ENCODE measurements at regions not wholly inside any gene's neighbourhood (a gene's known extent, or its start where the extent isn't known, plus 50 kb on each side); places are given as distances from the start of the nearest gene placed in this dataset.
"Not testable (repeated sequence)": the region's sequence is repeated elsewhere in the genome, so short reads cannot be mapped to it uniquely, and the experiment has no call there.

DNA sequence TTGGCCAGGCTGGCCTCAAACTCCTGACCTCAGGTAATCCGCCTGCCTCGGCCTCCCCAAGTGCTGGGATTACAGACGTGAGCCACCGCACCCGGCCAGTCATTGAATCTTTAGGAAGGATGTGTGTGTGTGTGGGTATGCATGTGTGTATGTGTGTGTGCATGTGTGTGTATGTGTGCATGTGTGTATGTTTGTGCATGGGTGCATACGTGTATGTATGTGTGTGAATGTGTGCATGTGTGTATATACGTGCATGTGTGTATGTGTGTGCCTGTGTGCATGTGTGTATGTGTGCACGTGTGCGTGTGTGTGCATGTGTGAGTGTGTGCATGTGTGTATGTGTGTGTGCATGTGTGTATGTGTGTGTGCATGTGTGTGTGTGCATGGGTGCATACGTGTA is 120.1 kb upstream of the SHH start:
- not testable (repeated sequence) for FAIRE-seq

DNA sequence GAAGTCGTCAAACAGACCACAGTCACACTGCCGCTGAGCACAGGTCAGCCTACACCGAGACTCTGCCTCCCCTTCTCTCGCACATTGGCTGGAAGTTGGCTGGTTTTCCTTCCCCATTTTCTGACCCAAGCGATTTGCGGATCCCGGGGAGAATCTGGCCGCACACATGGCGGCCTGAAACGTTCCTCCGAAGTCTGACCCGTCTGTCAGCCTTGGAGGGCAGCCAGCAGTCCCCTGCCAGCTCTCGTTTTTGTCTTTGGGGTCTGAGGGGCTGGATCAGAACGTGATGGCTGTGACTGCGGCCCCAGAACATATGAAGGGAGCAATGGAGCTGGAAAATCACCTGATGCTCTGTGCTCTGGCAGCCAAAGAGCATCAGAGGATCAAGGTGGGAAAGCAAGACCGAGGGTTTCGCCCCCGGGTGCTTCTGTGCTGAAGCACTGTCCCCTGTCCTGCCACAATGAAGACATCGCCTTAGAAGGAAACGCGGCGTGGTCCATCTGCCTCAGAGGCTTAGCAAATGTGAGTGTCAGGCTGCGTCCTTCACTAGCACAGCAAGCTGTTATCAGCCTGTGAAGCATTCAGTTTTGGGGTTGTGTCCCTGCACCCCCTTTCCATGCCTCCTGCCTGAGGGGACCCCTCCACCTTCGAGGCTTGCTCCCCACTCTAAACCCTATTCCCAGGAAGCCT is 119.3 kb upstream of the SHH start:
- FAIRE-seq = no peak

DNA sequence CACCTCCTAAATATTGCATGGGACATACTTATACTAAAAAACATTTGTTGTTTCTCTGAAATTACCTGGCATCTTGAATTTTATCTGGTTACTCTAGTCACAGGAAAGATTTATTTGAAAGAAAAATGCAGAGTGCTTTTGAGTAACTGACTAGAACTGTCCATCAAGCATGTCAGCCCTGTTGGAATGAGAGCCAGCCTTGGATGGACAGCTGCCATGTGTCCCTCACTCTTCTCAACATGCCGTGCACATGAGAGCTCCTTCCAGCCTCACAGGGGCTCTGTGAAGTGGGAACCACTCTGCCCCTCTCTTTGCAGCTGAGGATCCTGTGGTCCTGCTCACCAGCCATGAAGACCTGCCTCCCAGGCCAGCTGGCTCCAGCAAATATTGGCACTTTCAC is 118.3 kb upstream of the SHH start:
- FAIRE-seq = no peak

DNA sequence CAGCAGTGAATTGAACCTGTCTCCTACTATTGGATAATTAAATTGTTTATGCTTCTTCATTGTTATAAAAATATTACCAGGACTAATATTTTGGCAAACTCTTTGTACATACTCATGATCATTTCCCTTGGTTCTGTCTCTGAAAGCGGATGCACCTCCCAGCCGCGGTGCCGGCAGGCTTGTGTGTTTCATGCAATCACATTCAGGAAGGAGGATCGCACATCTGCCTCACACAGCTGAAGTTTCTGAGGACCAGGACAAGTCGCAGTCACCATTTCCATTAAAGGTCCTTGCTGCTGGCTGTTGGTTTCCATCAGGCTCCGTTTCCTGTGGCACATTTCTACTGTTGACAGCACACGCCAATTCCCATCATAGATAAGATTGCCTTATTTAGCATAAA is 117.8 kb upstream of the SHH start:
- no peak for FAIRE-seq

DNA sequence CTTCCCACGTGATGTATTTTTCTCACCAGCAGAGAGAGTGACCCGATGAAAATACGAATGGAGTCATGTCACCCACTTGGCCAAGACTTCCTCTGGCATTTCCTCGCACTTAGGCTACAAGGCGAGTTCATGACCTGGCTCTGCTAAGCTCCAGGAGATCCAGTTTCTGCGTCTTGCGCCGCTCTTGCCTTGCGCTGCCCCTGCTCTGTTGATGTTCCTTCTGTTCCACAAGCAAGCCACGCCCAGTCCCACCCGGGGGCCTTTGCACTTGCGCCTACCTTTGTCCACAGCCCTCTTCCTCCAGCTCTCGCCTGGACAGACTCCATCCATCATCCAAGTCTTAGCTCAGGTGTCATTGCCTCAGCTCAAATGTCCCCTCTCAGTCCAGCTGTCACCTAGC is 116.3 kb upstream of the SHH start:
- no peak for FAIRE-seq

DNA sequence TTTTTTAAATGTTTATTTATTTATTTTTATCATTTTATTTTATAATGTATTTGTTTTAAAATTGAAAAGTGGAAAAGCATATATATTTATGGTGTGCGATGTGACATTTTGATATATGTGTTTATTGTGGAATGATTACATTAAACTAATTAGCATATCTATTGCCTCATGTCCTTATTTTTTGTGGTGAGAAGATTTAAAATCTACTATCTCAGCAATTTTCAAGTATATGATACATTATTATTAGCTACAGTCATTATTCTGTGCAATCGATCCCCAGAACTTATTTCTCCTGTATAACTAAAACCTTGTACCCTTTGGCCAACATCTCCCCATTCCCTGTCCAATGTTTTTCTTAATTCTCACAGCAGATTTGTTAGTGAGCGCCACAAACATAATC is 115.6 kb upstream of the SHH start:
- no peak for FAIRE-seq

DNA sequence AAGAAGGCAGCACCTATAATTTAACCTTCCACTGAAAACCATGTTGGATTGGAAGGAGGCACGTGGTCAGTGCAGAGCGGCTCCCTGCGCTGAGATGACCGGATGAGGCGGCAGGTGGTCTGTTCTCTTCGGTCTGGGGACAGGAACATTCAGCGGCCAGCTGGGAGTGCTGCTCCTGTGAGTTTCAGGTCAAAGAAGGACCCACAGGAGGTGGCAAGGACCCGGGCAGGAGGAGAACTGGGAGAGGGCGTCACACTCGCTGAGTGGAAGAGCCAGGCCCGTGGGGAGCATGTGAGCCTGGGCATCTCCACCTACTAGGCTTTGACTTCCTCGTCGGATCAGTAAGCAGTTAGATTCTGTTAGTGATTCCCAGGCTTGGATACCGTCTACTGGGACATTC is 113.4 kb upstream of the SHH start:
- FAIRE-seq = no peak

DNA sequence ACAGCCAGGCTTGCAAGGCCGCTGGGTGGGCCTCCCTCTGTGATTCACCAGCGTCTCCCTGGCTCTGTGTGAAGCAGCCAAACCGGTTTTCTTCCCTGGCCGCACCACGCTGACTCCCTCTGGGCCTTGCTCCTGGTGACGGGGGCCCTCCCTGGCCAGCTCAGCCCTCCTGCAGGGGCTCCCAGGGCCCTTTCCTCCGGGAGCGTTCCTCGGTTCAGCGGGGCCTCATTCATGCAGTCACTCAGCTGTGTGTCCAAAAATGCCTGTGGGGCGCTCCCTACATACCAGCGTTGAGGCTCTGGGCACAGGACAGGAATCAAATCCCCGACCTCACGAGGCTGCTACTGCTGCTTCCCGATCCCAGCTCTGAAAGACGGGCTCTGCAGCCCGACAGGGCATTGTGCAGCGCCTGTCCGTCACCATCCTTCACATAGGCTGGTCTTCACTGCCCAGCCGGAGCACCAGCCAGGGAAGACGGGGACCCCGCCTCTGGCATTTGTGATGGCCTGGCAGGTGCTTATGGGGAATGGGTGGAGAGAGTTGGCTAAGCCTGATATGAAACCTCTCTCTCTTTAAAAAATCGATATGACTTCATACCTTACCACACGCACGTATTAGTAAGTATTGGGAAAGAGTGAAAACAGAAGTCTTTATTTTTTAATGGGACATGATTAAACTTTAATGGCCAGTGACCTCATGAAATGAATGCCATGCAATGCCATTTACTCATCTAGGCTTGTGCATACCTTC is 110.0 kb upstream of the SHH start:
- no peak for FAIRE-seq

DNA sequence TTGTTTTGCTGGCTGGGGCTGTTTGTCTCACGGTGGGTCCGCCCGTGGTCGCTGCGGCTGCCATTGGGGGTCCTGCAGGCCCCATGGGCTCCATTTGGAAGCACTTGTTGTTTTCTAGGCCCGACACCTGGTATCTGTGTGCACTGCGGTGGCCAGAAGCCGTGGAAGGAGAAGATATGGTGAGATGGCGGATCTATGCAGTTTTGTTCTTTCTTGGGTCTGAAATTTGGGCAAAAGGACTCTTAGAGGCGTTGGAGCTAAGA is 109.5 kb upstream of the SHH start:
- no peak for FAIRE-seq

DNA sequence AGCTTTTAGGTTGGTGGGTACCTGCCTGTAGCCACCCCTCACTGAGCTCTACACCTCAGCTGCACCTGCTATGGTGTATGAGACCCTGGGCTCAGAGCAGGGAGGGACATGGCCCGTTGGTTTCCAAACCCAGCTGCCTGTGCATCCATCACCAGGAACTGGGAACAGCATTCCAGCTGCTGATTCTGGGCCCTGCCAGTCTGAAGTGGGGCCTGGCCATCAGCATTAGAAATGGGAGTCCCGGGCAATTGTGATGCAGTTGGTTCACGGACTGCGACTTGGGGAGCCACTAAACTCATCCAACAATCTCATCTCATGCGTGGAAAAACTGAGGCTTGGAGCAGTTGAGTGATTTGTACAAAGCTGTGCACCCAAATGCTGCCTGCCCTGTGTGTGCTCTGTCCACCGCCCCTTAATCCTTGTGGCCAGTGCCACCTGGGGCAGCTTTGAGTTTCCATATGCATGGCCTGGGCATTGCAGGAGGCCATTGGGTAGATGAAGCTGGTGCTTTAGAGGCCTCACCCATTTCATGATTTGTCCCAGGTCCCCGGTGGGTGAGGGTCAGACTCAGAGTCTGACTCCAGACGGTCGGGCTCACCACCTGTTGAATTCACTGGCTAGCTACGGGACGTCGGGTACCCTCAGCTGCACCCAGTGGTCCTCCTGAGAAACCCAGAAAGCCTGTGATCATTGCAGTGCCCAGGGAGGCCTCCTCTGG is 109.0 kb upstream of the SHH start:
- FAIRE-seq = no peak

DNA sequence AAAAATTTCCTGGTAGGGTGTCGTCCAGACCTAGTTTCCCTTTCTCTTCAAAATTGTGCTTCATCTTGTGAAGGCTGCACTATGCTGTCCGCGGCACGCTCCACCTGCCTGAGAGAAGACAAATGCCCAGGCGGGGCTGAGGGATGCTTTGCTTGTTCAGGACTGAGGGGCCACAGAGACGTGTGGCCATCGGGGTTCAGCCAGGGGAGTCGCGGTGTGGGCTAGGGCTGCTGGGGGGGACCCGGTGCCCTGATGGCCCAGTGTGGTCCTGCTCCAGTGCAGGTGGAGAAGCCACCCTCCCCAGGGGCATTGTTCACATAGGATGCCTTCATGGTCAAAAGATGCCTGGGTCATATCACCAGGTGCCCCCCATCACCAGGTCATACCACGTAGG is 107.8 kb upstream of the SHH start:
- FAIRE-seq = no peak

DNA sequence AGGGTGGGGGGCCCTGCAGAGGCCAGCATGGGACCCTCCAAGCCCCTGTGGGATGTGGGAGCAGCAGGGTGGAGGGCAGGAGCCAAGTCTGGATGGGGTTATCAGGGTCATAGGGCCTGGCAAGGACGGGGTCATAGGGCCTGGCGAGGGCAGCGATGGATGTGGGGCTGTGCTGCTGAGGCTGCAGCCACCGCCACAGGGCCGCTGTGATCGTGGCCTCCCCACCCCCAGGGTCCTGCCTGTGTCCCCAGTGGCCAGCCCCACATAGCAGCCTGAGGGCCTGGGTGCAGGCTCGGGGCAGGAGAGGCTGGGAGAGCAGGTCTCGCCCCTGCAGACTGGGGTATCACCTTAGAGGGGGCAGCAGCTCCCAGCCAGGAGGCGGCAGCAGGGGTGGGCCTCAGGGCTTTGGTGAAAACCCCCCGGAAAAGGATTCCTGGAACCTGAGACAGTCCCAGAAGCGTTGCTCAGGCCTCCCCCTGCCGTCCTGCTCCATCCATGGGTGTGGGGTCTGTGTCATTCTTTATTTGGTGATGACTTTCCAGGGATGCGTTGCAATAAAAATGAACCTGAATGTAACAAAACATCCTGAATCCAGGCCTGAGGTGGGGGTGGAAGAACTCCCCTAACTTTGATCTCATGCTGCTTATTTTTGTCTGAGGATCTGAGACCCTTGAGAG is 107.3 kb upstream of the SHH start:
- no peak for FAIRE-seq

DNA sequence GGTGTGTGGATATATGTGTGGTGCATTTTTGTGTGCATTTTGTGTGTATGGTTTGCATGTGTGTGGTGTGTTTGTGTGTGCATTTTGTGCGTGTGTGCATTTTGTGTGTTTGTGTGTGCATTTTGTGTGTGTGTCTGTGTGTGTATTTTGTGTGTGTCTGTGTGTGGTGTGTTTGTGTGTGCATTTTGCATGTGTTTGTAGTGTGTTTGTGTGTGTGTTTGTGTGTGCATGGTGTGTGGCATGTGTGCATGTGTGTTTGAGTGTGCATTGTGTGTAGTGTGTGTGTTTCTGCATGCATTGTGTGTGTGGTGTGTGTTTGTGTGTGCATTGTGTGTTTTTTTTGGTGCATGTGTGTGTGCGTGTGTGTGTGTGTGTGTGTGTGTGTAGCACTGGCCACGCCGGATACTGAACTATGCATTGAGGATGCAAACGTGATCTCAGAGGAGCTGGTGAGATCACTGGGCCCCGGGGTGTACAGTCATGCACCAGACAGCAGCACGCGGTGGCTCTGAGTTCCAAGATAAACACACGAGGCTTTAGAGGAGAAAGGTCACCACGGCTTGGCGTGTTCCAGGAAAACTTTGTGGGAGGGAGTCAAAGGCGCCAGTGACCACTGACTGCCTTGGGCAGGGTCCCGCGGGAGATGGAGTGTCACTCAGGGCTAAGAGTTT is 106.6 kb upstream of the SHH start:
- FAIRE-seq = no peak

DNA sequence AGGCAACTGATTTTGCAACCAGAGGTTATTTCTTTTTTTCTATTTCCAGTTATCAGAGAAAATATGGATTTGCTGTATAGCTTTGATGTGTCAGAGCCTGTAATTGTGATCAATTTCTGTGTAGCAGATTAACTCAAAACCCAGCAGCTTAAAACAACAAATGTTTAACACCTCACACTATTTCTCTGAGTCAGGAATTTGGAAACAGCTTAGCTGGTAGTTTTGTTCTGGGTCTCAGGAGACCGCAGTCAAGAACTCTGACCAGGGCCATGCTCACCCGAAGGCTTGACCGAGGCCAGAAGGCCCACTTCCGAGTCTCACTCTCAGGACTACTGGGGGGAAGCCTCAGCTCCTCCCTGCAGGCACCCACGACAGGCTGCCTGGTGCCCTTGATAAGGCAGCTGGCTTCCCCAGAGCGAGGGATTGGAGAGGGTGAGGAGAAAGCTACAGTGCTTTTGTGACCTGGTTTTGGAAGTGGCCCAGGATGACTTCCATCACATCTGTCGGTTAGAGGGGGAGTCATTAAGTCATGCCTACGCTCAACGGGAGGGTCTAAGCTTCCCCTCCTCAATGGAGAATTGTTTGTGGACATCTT is 105.7 kb upstream of the SHH start:
- no peak for FAIRE-seq

DNA sequence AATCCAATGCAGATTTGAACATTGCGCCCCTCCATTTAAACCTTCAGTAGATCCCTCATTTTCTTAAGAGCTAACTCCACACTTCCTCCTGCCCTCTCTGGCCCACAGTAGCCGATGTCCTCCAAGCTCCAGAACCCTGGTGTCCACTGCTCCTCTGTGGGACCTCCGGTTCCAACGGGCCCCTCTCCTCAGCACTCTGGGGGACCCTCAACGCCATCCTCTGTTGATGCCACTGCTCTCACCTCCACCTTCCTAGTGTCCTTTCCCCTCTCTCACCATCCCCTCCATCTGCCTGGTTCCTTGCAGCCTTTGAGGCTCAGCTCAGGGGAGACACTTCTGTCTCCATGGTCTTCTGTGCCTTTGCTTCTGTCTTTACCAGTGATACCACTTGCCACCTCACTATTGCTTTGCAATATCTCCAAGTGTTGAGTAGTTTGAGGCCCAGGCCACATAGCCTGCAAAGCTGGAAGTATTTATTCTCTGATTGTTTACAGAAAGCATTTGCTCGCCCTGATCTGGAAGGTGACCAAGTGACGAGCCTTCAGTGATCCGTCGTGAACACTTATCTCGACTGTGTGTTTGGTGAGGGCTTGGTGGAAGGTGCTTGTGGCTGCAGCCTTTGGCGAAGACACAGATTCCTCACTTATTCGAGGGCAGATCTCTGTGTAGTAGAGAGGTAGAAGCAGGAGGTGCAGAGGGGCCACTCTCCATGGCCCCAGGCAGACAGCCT is 104.8 kb upstream of the SHH start:
- no peak for FAIRE-seq

DNA sequence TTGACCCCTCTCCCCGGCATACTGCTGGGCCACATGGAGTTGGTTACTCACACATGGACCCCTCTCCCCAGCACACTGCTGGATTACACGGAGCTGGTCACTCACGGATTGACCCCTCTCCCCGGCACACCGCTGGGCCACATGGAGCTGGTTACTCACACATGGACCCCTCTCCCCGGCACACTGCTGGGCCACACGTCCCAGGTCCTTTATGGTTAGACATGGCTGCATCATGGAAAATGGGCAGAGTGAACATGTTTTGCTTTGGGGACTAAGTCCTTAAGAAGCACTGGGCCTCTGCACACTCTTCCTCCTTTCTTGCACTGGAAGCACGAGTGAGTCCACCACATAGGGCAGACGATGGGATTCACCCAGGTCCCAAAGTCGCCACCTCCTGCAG is 102.1 kb upstream of the SHH start:
- FAIRE-seq = no peak

DNA sequence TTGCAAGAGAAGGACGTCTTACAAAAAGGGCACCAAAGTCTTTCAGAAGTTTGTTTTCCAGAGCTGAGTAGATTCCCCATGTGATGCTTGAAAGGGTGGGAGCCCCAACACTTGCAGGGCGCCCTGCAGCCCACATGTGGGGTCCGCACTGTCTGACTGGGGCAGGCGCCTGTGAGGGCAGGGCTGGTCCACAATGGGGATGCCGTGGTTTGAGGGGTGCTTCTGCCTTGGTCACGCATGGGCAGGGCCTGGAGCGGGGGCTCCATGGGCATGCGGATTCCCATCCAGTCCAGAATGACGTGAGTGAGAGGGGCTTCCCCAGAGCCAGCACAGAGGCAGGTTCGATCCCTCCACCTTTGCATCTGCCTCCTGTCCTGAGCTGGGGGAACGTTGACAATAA is 101.5 kb upstream of the SHH start:
- no peak for FAIRE-seq

DNA sequence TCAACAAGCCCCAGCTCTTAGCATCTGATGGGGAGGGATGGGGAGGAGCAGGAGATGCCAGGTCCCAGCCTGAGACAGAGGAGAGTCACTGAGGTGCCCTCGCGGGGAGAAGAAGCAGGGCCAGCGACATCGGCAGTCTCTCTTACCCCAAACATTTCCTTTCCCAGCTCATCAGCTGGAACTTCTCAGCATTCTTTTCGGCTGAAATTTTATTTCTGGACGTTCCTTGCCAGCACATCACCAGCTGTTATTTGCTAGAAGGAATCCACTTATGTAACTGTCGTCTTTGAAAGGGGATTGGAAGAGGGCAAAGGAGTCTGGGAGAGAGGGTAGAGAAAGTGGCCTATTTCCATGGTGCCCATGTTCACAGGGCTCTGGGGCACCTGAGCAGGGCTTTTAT is 101.0 kb upstream of the SHH start:
- FAIRE-seq = no peak

DNA sequence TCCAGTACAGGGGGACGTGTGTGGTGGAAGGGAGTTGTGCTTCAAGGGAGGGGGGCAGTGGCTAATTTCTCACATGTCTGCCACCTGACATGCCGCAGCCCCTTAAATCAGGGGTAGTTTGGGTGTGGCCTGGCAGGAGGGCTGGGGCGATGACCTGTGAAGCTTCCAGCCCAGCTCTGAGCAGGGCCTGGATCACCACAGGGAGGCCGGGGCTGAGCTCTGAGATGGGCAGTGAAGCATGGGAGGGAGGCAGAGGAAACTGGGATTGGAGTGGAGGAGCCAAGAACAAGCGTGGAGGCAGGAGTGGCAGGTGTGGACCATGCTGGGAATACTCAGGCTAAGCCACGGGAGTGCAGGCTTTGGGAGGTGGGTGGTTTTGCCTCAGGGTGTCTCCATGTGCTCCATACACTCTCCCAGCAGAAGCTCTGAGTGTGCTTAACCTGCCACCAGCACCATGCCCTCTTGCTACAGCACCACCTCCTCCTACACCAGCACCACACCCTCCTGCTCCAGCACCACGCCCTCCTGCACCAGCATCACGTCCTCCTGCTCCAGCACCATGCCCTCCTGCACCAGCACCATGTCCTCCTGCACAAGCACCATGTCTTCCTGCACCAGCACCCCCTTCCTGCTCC is 99.3 kb upstream of the SHH start:
- FAIRE-seq = no peak

DNA sequence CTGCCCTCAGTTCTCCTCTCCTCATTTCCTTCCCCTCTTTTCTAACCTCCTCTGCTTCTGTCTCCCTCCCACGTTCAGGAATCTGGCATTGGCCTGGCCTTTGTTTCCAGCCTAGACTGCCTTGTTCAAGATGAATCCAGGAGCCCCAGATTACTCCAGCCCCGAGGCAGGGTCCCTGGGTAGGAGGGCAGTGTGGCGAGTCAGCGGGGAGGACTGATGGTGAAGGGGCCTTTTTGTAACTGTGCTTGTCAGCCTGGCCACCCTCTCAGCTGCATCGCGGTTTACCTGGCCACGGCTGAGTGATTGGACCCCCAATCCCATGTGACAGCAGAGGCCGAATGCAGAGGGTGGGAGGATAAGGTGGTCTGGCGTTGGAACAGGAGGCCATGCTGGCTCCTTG is 96.1 kb upstream of the SHH start:
- FAIRE-seq = no peak

DNA sequence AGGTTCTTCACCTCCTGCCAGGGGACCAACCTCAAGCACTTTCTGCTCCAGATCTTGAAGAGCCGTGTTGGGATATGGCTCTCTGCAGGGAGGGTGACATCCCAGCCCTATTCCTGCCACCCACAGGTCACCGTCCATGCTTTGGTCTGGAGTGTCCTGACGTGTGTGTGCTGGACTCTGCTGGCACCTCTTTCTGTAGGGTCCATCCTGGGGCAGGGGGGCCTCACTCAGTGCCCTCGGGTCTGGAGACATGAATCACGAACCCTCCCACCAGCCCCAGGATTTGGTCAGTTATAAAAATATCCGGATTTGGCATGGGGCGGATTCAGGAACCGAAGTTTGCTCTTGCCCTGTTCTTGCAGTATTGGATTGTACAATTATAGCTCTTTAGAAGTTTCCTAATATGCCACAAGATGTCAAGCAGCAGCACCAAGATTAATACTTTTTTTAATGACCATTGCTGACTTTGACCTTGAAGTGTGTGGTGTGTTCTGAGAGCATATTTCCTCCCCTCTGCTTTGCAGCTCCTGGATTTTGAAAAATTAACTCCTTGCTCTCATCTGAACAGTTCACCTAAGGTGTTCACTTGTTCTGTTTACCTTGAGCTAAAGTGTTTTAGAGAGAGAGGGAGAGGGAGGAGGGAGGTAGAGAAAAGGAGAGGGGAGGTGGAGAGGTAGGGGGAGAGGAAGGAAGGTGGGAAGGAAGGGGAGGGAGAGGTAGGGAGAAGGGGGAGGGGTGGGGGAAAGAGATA is 95.4 kb upstream of the SHH start:
- no peak for FAIRE-seq
